PC-9 (cell line): ENCODE measurements at regions not wholly inside any gene's neighbourhood (a gene's known extent, or its start where the extent isn't known, plus 50 kb on each side); places are given as distances from the start of the nearest gene placed in this dataset.
A peak's percentile ranks its signal among the peaks of the same experiment; 100 is the strongest.

ENCODE experiments used
- BruUV-seq: library from RNA; stranded (reverse); fragments of 400-500 nt; replicated peaks from 2 replicates; lab custom pipeline; 2021; lab: Mats Ljungman, UMichigan
- CTCF ChIA-PET: fragments of 300-600 bp; sonication (Branson Sonifier 250); formaldehyde crosslinking; loops from one replicate; lab custom pipeline; 2022; ENCODE audit warnings: antibody characterized with exemption; lab: Charles Lee
- POLR2A ChIA-PET: fragments of 300-600 bp; sonication (Branson Sonifier 250); formaldehyde crosslinking; loops from one replicate; lab custom pipeline; 2022; ENCODE audit warnings: antibody characterized with exemption; ENCODE audit not compliant: unreplicated experiment; lab: Charles Lee
- DNase-seq, 2 experiments: peaks; one replicate each; pipeline versions ENCODE4 v3.0.0 to v3.0.0-alpha.2; 2015 to 2022; ENCODE audit warnings: mixed read lengths in 1 of 2
- H2AFZ ChIP-seq: fragments of 200-600 bp; sonication (generic); 2 replicates; pipeline ENCODE4 v1.8.1; 2017; ENCODE audit warnings: antibody characterized with exemption
- H3F3A ChIP-seq: fragments of 200-600 bp; sonication (generic); 2 replicates; pipeline ENCODE4 v1.8.1; 2017; ENCODE audit warnings: antibody characterized with exemption, mild to moderate bottlenecking, low read depth; ENCODE audit not compliant: insufficient read depth
- H3K27ac ChIP-seq: fragments of 200-600 bp; sonication (generic); 2 replicates; pipeline ENCODE4 v1.6.1; 2016; ENCODE audit warnings: mixed run types
- H3K27me3 ChIP-seq: fragments of 200-600 bp; sonication (generic); 2 replicates; pipeline ENCODE4 v1.6.1; 2016; ENCODE audit warnings: low read depth, mixed run types; ENCODE audit not compliant: insufficient read depth
- H3K36me3 ChIP-seq: fragments of 200-600 bp; sonication (generic); 2 replicates; pipeline ENCODE4 v1.6.1; 2016; ENCODE audit warnings: low read depth, mixed run types
- H3K4me1 ChIP-seq: fragments of 200-600 bp; sonication (generic); replicated peaks from 2 replicates; pipeline ENCODE4 v1.6.1; 2016; ENCODE audit warnings: mixed run types; ENCODE audit not compliant: insufficient read depth
- H3K4me2 ChIP-seq: fragments of 200-600 bp; sonication (generic); 2 replicates; pipeline ENCODE4 v1.6.1; 2017; ENCODE audit warnings: mixed run types
- H3K4me3 ChIP-seq: fragments of 200-600 bp; sonication (generic); 2 replicates; pipeline ENCODE4 v1.6.1; 2016; ENCODE audit warnings: mixed run types
- H3K79me2 ChIP-seq: fragments of 200-600 bp; sonication (generic); 2 replicates; pipeline ENCODE4 v1.6.1; 2017; ENCODE audit warnings: low read depth, mixed run types
- H3K9me2 ChIP-seq: fragments of 200-600 bp; sonication (generic); 2 replicates; pipeline ENCODE4 v1.8.1; 2017; ENCODE audit warnings: mild to moderate bottlenecking; ENCODE audit not compliant: insufficient read depth
- H3K9me3 ChIP-seq: fragments of 200-600 bp; sonication (generic); 2 replicates; pipeline ENCODE4 v1.8.1; 2016; ENCODE audit warnings: low read depth; ENCODE audit not compliant: insufficient read depth
- H4K20me1 ChIP-seq: fragments of 200-600 bp; sonication (generic); 2 replicates; pipeline ENCODE4 v1.8.1; 2017; ENCODE audit not compliant: insufficient read depth
- EZH2 ChIP-seq: fragments of 200-600 bp; sonication (generic); IDR thresholded peaks from 2 replicates; pipeline ENCODE4 v1.8.0; 2017; ENCODE audit warnings: antibody characterized with exemption, low read depth
- intact Hi-C: fragments of 100-400 bp; cut with micrococcal nuclease; formaldehyde crosslinking; loops from one replicate; pipeline ENCODE4 v1.10.0; 2022; ENCODE audit not compliant: unreplicated experiment
- TF ChIP-seq, protein P1 (sequence below): fragments of 200-600 bp; sonication (generic); conservative IDR thresholded peaks from 2 replicates; pipeline ENCODE4 v1.6.1; 2017; ENCODE audit warnings: mixed run types, antibody characterized with exemption, mild to moderate bottlenecking, moderate library complexity

DNA sequence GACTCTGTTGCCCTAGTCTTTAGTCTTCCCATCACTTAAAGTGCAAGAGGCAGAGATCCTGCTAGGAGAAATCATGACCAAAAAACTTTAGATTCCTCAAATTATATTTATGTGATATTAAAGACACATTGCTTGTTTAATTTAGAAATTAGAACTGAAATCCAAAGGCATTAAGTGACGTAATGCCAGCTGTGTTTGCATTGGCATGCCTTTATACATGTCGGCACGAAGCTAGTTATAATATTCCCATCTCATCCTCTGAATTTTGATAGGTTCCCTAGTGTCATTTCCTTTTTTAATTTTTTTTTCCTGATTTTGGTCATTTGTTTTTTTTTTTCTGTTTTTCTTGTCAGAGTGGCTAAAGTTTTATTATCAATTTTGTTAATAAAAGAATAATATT, 203.5 kb upstream of the ZBTB20 start:
- Histone ChIP-seq H3K4me1 (no peaks in the 10 kb centered on the region), H3F3A (no peaks in the 10 kb centered on the region), H4K20me1 (no peaks in the 10 kb centered on the region), H3K9me2 (no peaks in the 10 kb centered on the region), H3K9me3 (no peaks in the 10 kb centered on the region; the same call in 1 of the 2 replicates), H2AFZ (no peak overlapping the region), H3K4me2 (no peak overlapping the region), H3K36me3 (no peaks in the 10 kb centered on the region), H3K27ac (no peak overlapping the region), H3K79me2 (no peaks in the 10 kb centered on the region), H3K4me3 (no peak overlapping the region), H3K27me3 (no peaks in the 10 kb centered on the region)
- no TSS peak for BruUV-seq
- CTCF ChIA-PET: interaction anchor here (0.6 kb wide), 1 partner anchor 1708 kb away, joined by 3 read pairs; no protein-coding TSS in a partner anchor
- no peak for TF ChIP-seq EZH2
- TF ChIP-seq, protein P1, sequence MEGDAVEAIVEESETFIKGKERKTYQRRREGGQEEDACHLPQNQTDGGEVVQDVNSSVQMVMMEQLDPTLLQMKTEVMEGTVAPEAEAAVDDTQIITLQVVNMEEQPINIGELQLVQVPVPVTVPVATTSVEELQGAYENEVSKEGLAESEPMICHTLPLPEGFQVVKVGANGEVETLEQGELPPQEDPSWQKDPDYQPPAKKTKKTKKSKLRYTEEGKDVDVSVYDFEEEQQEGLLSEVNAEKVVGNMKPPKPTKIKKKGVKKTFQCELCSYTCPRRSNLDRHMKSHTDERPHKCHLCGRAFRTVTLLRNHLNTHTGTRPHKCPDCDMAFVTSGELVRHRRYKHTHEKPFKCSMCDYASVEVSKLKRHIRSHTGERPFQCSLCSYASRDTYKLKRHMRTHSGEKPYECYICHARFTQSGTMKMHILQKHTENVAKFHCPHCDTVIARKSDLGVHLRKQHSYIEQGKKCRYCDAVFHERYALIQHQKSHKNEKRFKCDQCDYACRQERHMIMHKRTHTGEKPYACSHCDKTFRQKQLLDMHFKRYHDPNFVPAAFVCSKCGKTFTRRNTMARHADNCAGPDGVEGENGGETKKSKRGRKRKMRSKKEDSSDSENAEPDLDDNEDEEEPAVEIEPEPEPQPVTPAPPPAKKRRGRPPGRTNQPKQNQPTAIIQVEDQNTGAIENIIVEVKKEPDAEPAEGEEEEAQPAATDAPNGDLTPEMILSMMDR: no peak
- intact Hi-C loops: no loop called here
- POLR2A ChIA-PET: no interaction called here
- DNase-seq: no peak

DNA sequence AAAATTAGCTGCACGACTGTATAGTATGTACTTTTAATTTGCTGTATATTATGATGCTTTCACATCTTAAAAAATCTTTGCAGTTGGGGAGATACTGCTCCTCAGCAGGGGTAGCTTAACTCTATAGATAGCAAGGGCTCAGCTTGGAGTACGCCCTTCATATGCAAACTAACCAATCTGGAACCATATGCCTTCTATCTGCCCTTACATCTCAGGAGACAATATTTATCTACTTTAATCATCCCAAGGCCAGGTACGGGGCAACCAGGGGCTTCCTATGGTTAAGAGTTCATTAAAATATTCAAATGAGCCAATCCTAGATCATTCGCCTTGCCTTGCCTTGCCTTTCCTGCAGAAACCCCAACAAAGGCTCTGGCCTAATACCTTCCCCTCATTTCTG, 204.1 kb upstream of the ZBTB20 start:
- Histone ChIP-seq H3K4me3 (no peak overlapping the region), H3K79me2 (no peaks in the 10 kb centered on the region), H3K4me2 (no peak overlapping the region), H3K9me3 (no peaks in the 10 kb centered on the region; the same call in 1 of the 2 replicates), H3K4me1 (no peaks in the 10 kb centered on the region), H3K27me3 (no peaks in the 10 kb centered on the region), H3K27ac (no peak overlapping the region), H3K9me2 (no peaks in the 10 kb centered on the region), H4K20me1 (no peaks in the 10 kb centered on the region), H2AFZ (0 out of 2 replicates have a peak overlapping the region, but pooled peaks have one; percentile 33), H3F3A (no peaks in the 10 kb centered on the region), H3K36me3 (no peaks in the 10 kb centered on the region)
- TF ChIP-seq, protein P1: no peak
- no peak for TF ChIP-seq EZH2
- DNase-seq: no peak
- ChIA-PET POLR2A (no interaction called here), CTCF (no interaction called here)
- intact Hi-C loops: no loop called here
- no TSS peak for BruUV-seq

DNA sequence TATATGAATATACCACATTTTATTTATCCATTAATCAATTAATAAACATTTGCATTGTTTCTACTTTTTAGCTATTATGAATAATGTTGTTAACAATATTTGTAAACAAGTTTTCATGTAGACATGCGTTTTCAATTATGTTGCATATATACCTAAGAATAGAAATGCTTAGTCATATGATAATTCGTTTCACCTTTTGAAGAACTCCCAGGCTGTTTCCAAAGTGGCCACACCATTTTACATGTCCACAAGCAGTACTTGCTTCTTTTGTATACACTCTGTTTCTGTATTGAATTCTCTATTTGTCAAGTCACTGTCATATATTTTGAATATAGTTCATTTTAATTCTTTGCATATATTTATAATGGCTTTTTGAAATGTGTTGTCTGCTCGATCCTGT, 206.9 kb upstream of the ZBTB20 start:
- Histone ChIP-seq H3K36me3 (no peaks in the 10 kb centered on the region), H3K4me2 (no peak overlapping the region), H4K20me1 (no peaks in the 10 kb centered on the region), H3F3A (no peaks in the 10 kb centered on the region), H2AFZ (no peak overlapping the region), H3K9me3 (no peaks in the 10 kb centered on the region; the same call in 1 of the 2 replicates), H3K79me2 (no peaks in the 10 kb centered on the region), H3K27me3 (no peaks in the 10 kb centered on the region), H3K4me1 (no peaks in the 10 kb centered on the region), H3K9me2 (no peaks in the 10 kb centered on the region), H3K27ac (no peak overlapping the region), H3K4me3 (no peak overlapping the region)
- intact Hi-C loops: no loop called here
- POLR2A ChIA-PET: no interaction called here
- BruUV-seq: no TSS peak
- CTCF ChIA-PET: no interaction called here
- TF ChIP-seq EZH2: no peak
- TF ChIP-seq, protein P1: no peak
- DNase-seq: no peak
